Neutrophil (primary cell): ENCODE measurements at regions not wholly inside any gene's neighbourhood (a gene's known extent, or its start where the extent isn't known, plus 50 kb on each side); places are given as distances from the start of the nearest gene placed in this dataset.

Source experiments
- H3K27ac ChIP-seq: fragments of 200-600 bp; sonication (generic); 2 replicates; pipeline ENCODE4 v1.5.1; 2016; ENCODE audit warnings: mild to moderate bottlenecking, moderate library complexity
- H3K27me3 ChIP-seq: fragments of 200-600 bp; sonication (generic); 2 replicates; pipeline ENCODE4 v1.6.0; 2016; ENCODE audit warnings: mild to moderate bottlenecking
- H3K36me3 ChIP-seq: fragments of 200-600 bp; sonication (generic); 2 replicates; pipeline ENCODE4 v1.5.1; 2017
- H3K4me1 ChIP-seq, 2 experiments: fragments of 200-600 bp in 1 of 2; sonication (generic) in 1 of 2; 1 replicate in 1 of 2; 2 replicates in 1 of 2; pipeline versions ENCODE4 v1.5.1 to v1.6.1; 2013 to 2016; ENCODE audit warnings: low read depth in 1 of 2, low read length in 1 of 2, mild to moderate bottlenecking in 1 of 2, moderate library complexity in 1 of 2; ENCODE audit not compliant: control insufficient read depth in 1 of 2, insufficient read depth in 1 of 2
- H3K4me3 ChIP-seq, 2 experiments: fragments of 200-600 bp in 1 of 2; sonication (generic) in 1 of 2; 1 replicate in 1 of 2; 2 replicates in 1 of 2; pipeline ENCODE4 v1.5.1; 2013 to 2016; ENCODE audit warnings: low read depth in 1 of 2, low read length in 1 of 2, mild to moderate bottlenecking in 1 of 2, moderate library complexity in 1 of 2
- H3K9me3 ChIP-seq: fragments of 200-600 bp; sonication (generic); 2 replicates; pipeline ENCODE4 v1.5.1; 2016
- CTCF ChIP-seq: fragments of 200-600 bp; sonication (generic); IDR thresholded peaks from 2 replicates; pipeline ENCODE4 v1.5.1; 2016; ENCODE audit warnings: antibody characterized with exemption

DNA sequence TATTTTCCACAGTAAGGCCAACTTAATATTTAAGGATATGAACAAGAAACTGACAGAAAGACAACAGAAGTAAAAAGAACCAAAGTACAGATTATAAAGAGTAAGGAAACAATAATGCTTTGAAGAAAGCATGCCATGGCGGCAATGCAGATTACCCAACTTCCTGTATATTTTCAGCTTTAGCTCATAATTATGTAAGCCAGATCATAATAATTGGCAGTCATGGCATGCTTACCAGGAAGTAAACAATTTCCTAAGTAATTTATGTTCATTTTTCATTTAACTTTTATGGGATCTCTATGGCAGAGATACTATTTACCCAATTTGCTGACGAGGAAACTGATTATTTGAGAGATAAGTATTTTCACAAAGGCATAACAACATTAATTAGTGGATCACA, 988.7 kb downstream of the HACE1 start:
- no peaks in the 10 kb centered on the region for H3K4me1 ChIP-seq
- no peak overlapping the region for H3K27ac ChIP-seq
- no peak for TF ChIP-seq CTCF
- no peaks in the 10 kb centered on the region for H3K9me3 ChIP-seq
- H3K27me3 ChIP-seq = no peaks in the 10 kb centered on the region
- H3K4me3 ChIP-seq = no peak overlapping the region
- H3K36me3 ChIP-seq = no peaks in the 10 kb centered on the region

DNA sequence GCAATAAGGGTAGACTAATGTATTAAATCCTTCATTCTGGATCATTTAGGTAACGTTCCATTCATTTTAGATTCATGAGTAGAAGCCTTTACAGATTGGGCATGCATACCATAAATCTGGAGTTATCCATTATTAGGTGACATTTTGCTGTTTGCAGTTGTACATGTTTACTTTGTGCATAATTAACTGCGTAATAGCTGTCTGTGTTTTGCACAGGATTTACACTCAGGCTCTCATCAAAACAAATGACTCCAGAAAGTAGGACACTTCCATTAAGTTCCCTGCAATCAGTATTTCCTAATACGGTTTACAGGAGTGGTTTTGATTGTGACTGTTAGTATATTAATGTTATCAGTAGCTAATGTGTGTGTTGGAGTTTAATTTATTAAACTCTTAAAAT, 997.4 kb downstream of the HACE1 start:
- Histone ChIP-seq H3K4me1 (no peaks in the 10 kb centered on the region), H3K4me3 (no peak overlapping the region), H3K9me3 (no peaks in the 10 kb centered on the region), H3K27ac (no peak overlapping the region), H3K27me3 (no peaks in the 10 kb centered on the region), H3K36me3 (no peaks in the 10 kb centered on the region)
- no peak for TF ChIP-seq CTCF

- no peaks in the 10 kb centered on the region for H3K9me3 ChIP-seq
- H3K4me1 ChIP-seq = no peaks in the 10 kb centered on the region
- no peaks in the 10 kb centered on the region for H3K27me3 ChIP-seq
- TF ChIP-seq CTCF = no peak
- H3K4me3 ChIP-seq = no peak overlapping the region
- H3K36me3 ChIP-seq = no peaks in the 10 kb centered on the region
- no peak overlapping the region for H3K27ac ChIP-seq
Observed at GRCh38 chr6:103858003-103858402, 1001.7 kb downstream of the HACE1 start.

- Histone ChIP-seq H3K4me1 (no peaks in the 10 kb centered on the region), H3K9me3 (no peaks in the 10 kb centered on the region), H3K27me3 (no peaks in the 10 kb centered on the region), H3K4me3 (no peak overlapping the region), H3K36me3 (no peaks in the 10 kb centered on the region), H3K27ac (no peak overlapping the region)
- TF ChIP-seq CTCF = no peak
Observed at GRCh38 chr6:103855750-103856149, 1004.0 kb downstream of the HACE1 start.

- Histone ChIP-seq H3K4me1 (no peaks in the 10 kb centered on the region), H3K36me3 (no peaks in the 10 kb centered on the region)
Observed at GRCh38 chr6:103854059-103854458, 1005.7 kb downstream of the HACE1 start.

More at GRCh38 chr6:103854059-103854458, 1005.7 kb downstream of the HACE1 start:
- no peak for TF ChIP-seq CTCF
- no peaks in the 10 kb centered on the region for H3K9me3 ChIP-seq
- H3K4me3 ChIP-seq = no peak overlapping the region
- H3K27me3 ChIP-seq = no peaks in the 10 kb centered on the region
- no peak overlapping the region for H3K27ac ChIP-seq
